ENCODE measurements at regions not wholly inside any gene's neighbourhood (a gene's known extent, or its start where the extent isn't known, plus 50 kb on each side); places are given as distances from the start of the nearest gene placed in this dataset.

DNA sequence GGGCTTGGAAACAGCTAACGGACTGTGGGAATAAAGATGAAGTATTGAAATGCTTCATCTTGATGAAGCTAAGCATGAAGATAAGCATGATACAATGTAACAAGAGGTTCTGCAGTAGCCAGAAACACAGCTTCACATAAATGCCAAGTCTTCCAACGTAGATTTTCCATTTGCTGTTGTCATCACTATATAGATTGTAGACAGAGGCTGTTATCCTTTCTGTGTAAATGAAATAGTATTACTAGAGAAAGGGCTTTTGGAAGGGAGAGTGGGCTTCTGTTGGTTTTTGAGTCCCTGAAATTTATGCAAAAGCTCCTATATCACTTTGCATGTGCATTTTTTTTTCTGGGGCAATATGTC is 649.0 kb downstream of the RNF144B start:
- no peak for DNase-seq
- Histone ChIP-seq H3K9ac (ENCODE audit: low read length) (no peak overlapping the region), H3K36me3 (replicated peaks; ENCODE audit: insufficient read depth, low read length) (no peaks in the 10 kb centered on the region), H3F3A (ENCODE audit: insufficient read depth, low read length) (no peaks in the 10 kb centered on the region), H3K4me1 (ENCODE audit: low read length) (no peaks in the 10 kb centered on the region), H3K27me3 (replicated peaks; ENCODE audit: insufficient read depth, low read length) (no peaks in the 10 kb centered on the region), H3K9me3 (replicated peaks; ENCODE audit: insufficient read depth, low read length) (no peaks in the 10 kb centered on the region), H3K4me2 (ENCODE audit: low read depth, low read length) (no peak overlapping the region), H3K9me2 (replicated peaks; ENCODE audit: insufficient read depth, low read length) (no peaks in the 10 kb centered on the region), H3K4me3 (ENCODE audit: low read length) (no peak overlapping the region), H2AFZ (ENCODE audit: low read length) (no peak overlapping the region), H3K79me2 (ENCODE audit: low read length) (no peaks in the 10 kb centered on the region), H4K20me1 (ENCODE audit: insufficient read depth, low read length) (no peaks in the 10 kb centered on the region), H3K27ac (ENCODE audit: low read length) (no peak overlapping the region)
- TF ChIP-seq, protein P1, sequence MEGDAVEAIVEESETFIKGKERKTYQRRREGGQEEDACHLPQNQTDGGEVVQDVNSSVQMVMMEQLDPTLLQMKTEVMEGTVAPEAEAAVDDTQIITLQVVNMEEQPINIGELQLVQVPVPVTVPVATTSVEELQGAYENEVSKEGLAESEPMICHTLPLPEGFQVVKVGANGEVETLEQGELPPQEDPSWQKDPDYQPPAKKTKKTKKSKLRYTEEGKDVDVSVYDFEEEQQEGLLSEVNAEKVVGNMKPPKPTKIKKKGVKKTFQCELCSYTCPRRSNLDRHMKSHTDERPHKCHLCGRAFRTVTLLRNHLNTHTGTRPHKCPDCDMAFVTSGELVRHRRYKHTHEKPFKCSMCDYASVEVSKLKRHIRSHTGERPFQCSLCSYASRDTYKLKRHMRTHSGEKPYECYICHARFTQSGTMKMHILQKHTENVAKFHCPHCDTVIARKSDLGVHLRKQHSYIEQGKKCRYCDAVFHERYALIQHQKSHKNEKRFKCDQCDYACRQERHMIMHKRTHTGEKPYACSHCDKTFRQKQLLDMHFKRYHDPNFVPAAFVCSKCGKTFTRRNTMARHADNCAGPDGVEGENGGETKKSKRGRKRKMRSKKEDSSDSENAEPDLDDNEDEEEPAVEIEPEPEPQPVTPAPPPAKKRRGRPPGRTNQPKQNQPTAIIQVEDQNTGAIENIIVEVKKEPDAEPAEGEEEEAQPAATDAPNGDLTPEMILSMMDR (IDR thresholded peaks at IDR 0.05; ENCODE audit: low read length) = no peak
- no peak for TF ChIP-seq EZH2 (optimal IDR thresholded peaks at IDR 0.05; ENCODE audit: low read depth, low read length)
- TF ChIP-seq EZH2phosphoT487 (IDR thresholded peaks at IDR 0.05; ENCODE audit: low read length) = no peak

DNA sequence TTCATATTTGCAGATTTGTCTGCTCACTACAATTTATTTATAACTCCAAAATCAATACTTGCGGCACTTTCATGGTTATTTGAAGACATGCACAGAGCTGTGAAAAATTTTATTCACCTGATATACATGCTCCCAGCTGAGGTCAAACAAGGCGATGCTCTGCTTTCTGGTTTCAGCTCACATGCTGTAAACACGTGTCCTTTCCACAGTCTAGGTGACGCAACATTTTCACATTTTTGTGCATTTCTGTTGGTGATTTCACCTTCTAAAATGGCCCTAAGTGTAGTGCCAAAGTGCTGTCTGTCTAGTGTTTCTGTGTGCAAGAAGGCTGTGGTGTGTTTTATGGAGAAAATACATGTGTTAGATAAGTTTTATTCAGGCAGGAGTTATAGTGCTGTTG is 650.5 kb downstream of the RNF144B start:
- H3K9me3 ChIP-seq (replicated peaks; ENCODE audit: insufficient read depth, low read length) = no peaks in the 10 kb centered on the region
- no peaks in the 10 kb centered on the region for H4K20me1 ChIP-seq (ENCODE audit: insufficient read depth, low read length)
- DNase-seq = no peak
- H3K27ac ChIP-seq (ENCODE audit: low read length) = no peak overlapping the region
- H3K4me1 ChIP-seq (ENCODE audit: low read length) = no peaks in the 10 kb centered on the region
- TF ChIP-seq EZH2 (optimal IDR thresholded peaks at IDR 0.05; ENCODE audit: low read depth, low read length) (no peak), EZH2phosphoT487 (IDR thresholded peaks at IDR 0.05; ENCODE audit: low read length) (no peak)
- TF ChIP-seq, protein P1 (IDR thresholded peaks at IDR 0.05; ENCODE audit: low read length) = no peak
- no peaks in the 10 kb centered on the region for H3K36me3 ChIP-seq (replicated peaks; ENCODE audit: insufficient read depth, low read length)
- H3K9ac ChIP-seq (ENCODE audit: low read length) = no peak overlapping the region
- H3K9me2 ChIP-seq (replicated peaks; ENCODE audit: insufficient read depth, low read length) = no peaks in the 10 kb centered on the region
- no peak overlapping the region for H3K4me2 ChIP-seq (ENCODE audit: low read depth, low read length)
- no peaks in the 10 kb centered on the region for H3K79me2 ChIP-seq (ENCODE audit: low read length)
- H3K4me3 ChIP-seq (ENCODE audit: low read length) = no peak overlapping the region
- H3F3A ChIP-seq (ENCODE audit: insufficient read depth, low read length) = no peaks in the 10 kb centered on the region
- H2AFZ ChIP-seq (ENCODE audit: low read length) = no peak overlapping the region
- H3K27me3 ChIP-seq (replicated peaks; ENCODE audit: insufficient read depth, low read length) = no peaks in the 10 kb centered on the region

DNA sequence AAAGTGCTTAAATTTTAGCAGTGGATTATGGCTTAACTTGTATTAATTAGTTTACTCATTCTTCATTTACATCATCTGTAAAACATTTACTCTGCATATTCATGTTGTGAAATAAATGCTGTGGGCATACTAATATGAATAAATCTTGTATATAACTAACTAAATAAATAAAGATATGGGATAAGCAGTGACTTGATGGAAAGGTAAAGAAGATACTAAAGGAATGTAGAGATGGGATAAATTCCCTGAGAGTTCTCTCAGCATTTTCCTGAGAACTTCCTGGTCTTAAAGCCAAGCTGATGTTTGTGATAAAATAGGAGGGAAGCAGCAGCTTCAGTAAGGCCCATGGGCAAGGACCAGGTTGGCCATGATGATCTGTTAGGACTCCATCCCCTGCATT is 652.1 kb downstream of the RNF144B start:
- TF ChIP-seq EZH2phosphoT487 (IDR thresholded peaks at IDR 0.05; ENCODE audit: low read length) (no peak), EZH2 (optimal IDR thresholded peaks at IDR 0.05; ENCODE audit: low read depth, low read length) (no peak)
- TF ChIP-seq, protein P1 (IDR thresholded peaks at IDR 0.05; ENCODE audit: low read length) = no peak
- Histone ChIP-seq H3K27me3 (replicated peaks; ENCODE audit: insufficient read depth, low read length) (no peaks in the 10 kb centered on the region), H3K9me2 (replicated peaks; ENCODE audit: insufficient read depth, low read length) (no peaks in the 10 kb centered on the region), H3K27ac (ENCODE audit: low read length) (no peak overlapping the region), H3K4me3 (ENCODE audit: low read length) (no peak overlapping the region), H3K4me2 (ENCODE audit: low read depth, low read length) (no peak overlapping the region), H3K9ac (ENCODE audit: low read length) (no peak overlapping the region), H4K20me1 (ENCODE audit: insufficient read depth, low read length) (no peaks in the 10 kb centered on the region), H3F3A (ENCODE audit: insufficient read depth, low read length) (no peaks in the 10 kb centered on the region), H3K36me3 (replicated peaks; ENCODE audit: insufficient read depth, low read length) (no peaks in the 10 kb centered on the region), H3K4me1 (ENCODE audit: low read length) (no peaks in the 10 kb centered on the region), H2AFZ (ENCODE audit: low read length) (no peak overlapping the region), H3K79me2 (ENCODE audit: low read length) (no peaks in the 10 kb centered on the region), H3K9me3 (replicated peaks; ENCODE audit: insufficient read depth, low read length) (no peaks in the 10 kb centered on the region)
- DNase-seq = no peak

Measured in MM.1S (cell line).